K562 (cell line): ENCODE measurements at regions not wholly inside any gene's neighbourhood (a gene's known extent, or its start where the extent isn't known, plus 50 kb on each side); places are given as distances from the start of the nearest gene placed in this dataset.

ENCODE experiments used
- ARHGAP35 ChIP-seq: fragments of 450-650 bp; IDR thresholded peaks from 2 replicates; pipeline ENCODE4 v1.6.1; 2018; ENCODE audit not compliant: partially characterized antibody
- BRF1 ChIP-seq: IDR thresholded peaks from 3 replicates; pipeline ENCODE4 v1.6.1; 2011; ENCODE audit warnings: borderline replicate concordance, mild to moderate bottlenecking; ENCODE audit not compliant: insufficient read length; ENCODE audit errors: extremely low read depth
- CBFA2T2 ChIP-seq: fragments of 450-650 bp; conservative IDR thresholded peaks from 2 replicates; pipeline ENCODE4 v1.6.1; 2017; ENCODE audit warnings: mild to moderate bottlenecking
- CBFA2T3 ChIP-seq: fragments of 450-650 bp; IDR thresholded peaks from 2 replicates; pipeline ENCODE4 v1.6.1; 2017
- DMBX1 ChIP-seq: fragments of 250-450 bp; sonication (Bioruptor Pico); IDR thresholded peaks from 2 replicates; pipeline ENCODE4 v1.8.0; 2022; ENCODE audit warnings: inconsistent platforms, mild to moderate bottlenecking, moderate library complexity, borderline replicate concordance
- HDAC1 ChIP-seq, 2 experiments: fragments of 450-650 bp; IDR thresholded peaks; 2 replicates each; pipeline ENCODE4 v1.6.1; 2016 to 2017; ENCODE audit warnings: inconsistent platforms in 1 of 2, mild to moderate bottlenecking in 1 of 2, moderate library complexity in 1 of 2
- HDAC3 ChIP-seq: fragments of 450-650 bp; IDR thresholded peaks from 2 replicates; pipeline ENCODE4 v1.6.1; 2018; ENCODE audit warnings: borderline replicate concordance, mild to moderate bottlenecking, moderate library complexity; ENCODE audit not compliant: partially characterized antibody
- HMGXB4 ChIP-seq: sonication (generic); formaldehyde crosslinking; IDR thresholded peaks from 2 replicates; pipeline ENCODE4 v1.8.1; 2023; ENCODE audit warnings: mild to moderate bottlenecking, missing genetic modification reagents
- KDM4B ChIP-seq, 2 experiments: fragments of 450-650 bp in 1 of 2; sonication (generic) in 1 of 2; IDR thresholded peaks; 2 replicates each; pipeline ENCODE4 v1.6.1; 2016 to 2017; ENCODE audit warnings: borderline replicate concordance in 2 of 2, antibody characterized with exemption in 1 of 2, low read depth in 1 of 2, mild to moderate bottlenecking in 1 of 2
- MAX ChIP-seq: sonication (generic); formaldehyde crosslinking; IDR thresholded peaks from 2 replicates; pipeline ENCODE4 v1.9.0; 2022; ENCODE audit warnings: mild to moderate bottlenecking, missing genetic modification reagents
- NCOA4 ChIP-seq: fragments of 450-650 bp; IDR thresholded peaks from 2 replicates; pipeline ENCODE4 v1.6.1; 2018; ENCODE audit warnings: mild to moderate bottlenecking; ENCODE audit not compliant: partially characterized antibody
- NCOA6 ChIP-seq: fragments of 450-650 bp; IDR thresholded peaks from 2 replicates; pipeline ENCODE4 v1.6.1; 2017; ENCODE audit warnings: mild to moderate bottlenecking
- PHF8 ChIP-seq: fragments of 200-600 bp; sonication (generic); IDR thresholded peaks from 2 replicates; pipeline ENCODE4 v1.6.1; 2012; ENCODE audit warnings: mixed run types, mild to moderate bottlenecking, inconsistent platforms, low read length, moderate library complexity, borderline replicate concordance
- PTRF ChIP-seq: fragments of 450-650 bp; IDR thresholded peaks from 2 replicates; pipeline ENCODE4 v1.6.1; 2016; ENCODE audit warnings: mild to moderate bottlenecking, missing genetic modification characterization, missing compliant biosample characterization
- RFX7 ChIP-seq: fragments of 250-450 bp; sonication (Bioruptor Pico); IDR thresholded peaks from 2 replicates; pipeline ENCODE4 v1.5.1; 2021; ENCODE audit warnings: mild to moderate bottlenecking
- SMAD4 ChIP-seq: fragments of 250-450 bp; sonication (Bioruptor Pico); conservative IDR thresholded peaks from 2 replicates; pipeline ENCODE4 v1.8.0; 2021; ENCODE audit warnings: inconsistent platforms, mild to moderate bottlenecking, moderate library complexity
- TEAD1 ChIP-seq, 2 experiments: fragments of 450-650 bp in 1 of 2; sonication (generic) in 1 of 2; formaldehyde crosslinking; IDR thresholded peaks; 2 replicates each; pipeline versions ENCODE4 v1.4.0 to v1.8.0; 2020 to 2022; ENCODE audit warnings: mild to moderate bottlenecking in 2 of 2, missing genetic modification reagents in 1 of 2
- TFE3 ChIP-seq: fragments of 450-650 bp; formaldehyde crosslinking; IDR thresholded peaks from 2 replicates; pipeline ENCODE4 v1.4.0; 2020; ENCODE audit warnings: mild to moderate bottlenecking, mixed read lengths
- THRA ChIP-seq: fragments of 450-650 bp; IDR thresholded peaks from 2 replicates; pipeline ENCODE4 v1.6.1; 2017; ENCODE audit warnings: mild to moderate bottlenecking, moderate library complexity
- THRB ChIP-seq: fragments of 450-650 bp; formaldehyde crosslinking; conservative IDR thresholded peaks from 2 replicates; pipeline ENCODE4 v1.4.0; 2022; ENCODE audit warnings: mild to moderate bottlenecking, missing genetic modification characterization
- TRIM24 ChIP-seq, 2 experiments: fragments of 450-650 bp; IDR thresholded peaks; 2 replicates each; pipeline ENCODE4 v1.6.1; 2016
- TSC22D4 ChIP-seq: fragments of 450-650 bp; IDR thresholded peaks from 2 replicates; pipeline ENCODE4 v1.6.1; 2016; ENCODE audit warnings: missing genetic modification characterization, missing biosample characterization, control low read depth
- ZC3H11A ChIP-seq: IDR thresholded peaks from 2 replicates; pipeline ENCODE4 v1.6.1; 2012; ENCODE audit warnings: low read depth, low read length, improper control_type of control experiment
- ZFP1 ChIP-seq: fragments of 450-650 bp; formaldehyde crosslinking; IDR thresholded peaks from 2 replicates; pipeline ENCODE4 v1.4.0; 2020; ENCODE audit warnings: mild to moderate bottlenecking, mixed read lengths
- ZNF24 ChIP-seq: fragments of 450-650 bp; IDR thresholded peaks from 2 replicates; pipeline ENCODE4 v1.6.1; 2016

- 0 out of 2 replicates have a peak, but pooled peaks have one; percentile 19 for TF ChIP-seq THRA
- TF ChIP-seq HDAC3: no peak
- TF ChIP-seq ZNF24: no peak
- TF ChIP-seq TSC22D4 (tag): no peak
- TF ChIP-seq MAX (CRISPR knock-in tag): peak; percentile 46; the same call in 1 of the 2 replicates
- TF ChIP-seq THRB: no peak
- no peak for TF ChIP-seq TEAD1 (CRISPR knock-in tag; IDR thresholded peaks at IDR 0.05)
- no peak for TF ChIP-seq PHF8
- TF ChIP-seq HMGXB4 (CRISPR knock-in tag): no peak
- TF ChIP-seq KDM4B (IDR thresholded peaks at IDR 0.05; ENCODE audit: borderline replicate concordance in 2 of 2, low read depth in 1 of 2): no peak
- TF ChIP-seq RFX7 (CRISPR knock-in tag): no peak
- no peak for TF ChIP-seq ZFP1 (CRISPR knock-in tag)
- TF ChIP-seq NCOA4: no peak
- no peak for TF ChIP-seq NCOA6
- no peak for TF ChIP-seq ZC3H11A
- no peak for TF ChIP-seq ARHGAP35
- peak; percentile 65 for TF ChIP-seq CBFA2T2
- no peak for TF ChIP-seq BRF1
- peak in 1 of 2 experiments; percentile 55; a peak in 2 of 4 replicates for TF ChIP-seq TRIM24 (IDR thresholded peaks at IDR 0.05)
- no peak for TF ChIP-seq SMAD4 (CRISPR knock-in tag)
- TF ChIP-seq HDAC1 (IDR thresholded peaks at IDR 0.05): no peak
- no peak for TF ChIP-seq DMBX1 (CRISPR knock-in tag)
- no peak for TF ChIP-seq PTRF (tag)
- TF ChIP-seq TFE3: no peak
- TF ChIP-seq CBFA2T3: peak; percentile 83
Measured at GRCh38 chr1:187074445-187075048, 245.8 kb downstream of the PLA2G4A start (continued).
